Endothelial cell of umbilical vein (primary cell): ENCODE measurements at regions not wholly inside any gene's neighbourhood (a gene's known extent, or its start where the extent isn't known, plus 50 kb on each side); places are given as distances from the start of the nearest gene placed in this dataset.

ENCODE experiments used
- BruUV-seq: library from RNA; stranded (reverse); fragments of 400-500 nt; replicated peaks from 2 replicates; lab custom pipeline; 2021; lab: Mats Ljungman, UMichigan
- CTCF ChIA-PET: fragments of 300-600, 350-600 bp; sonication (Branson Sonifier 250); formaldehyde crosslinking; loops from one replicate; lab custom pipeline; 2021; ENCODE audit warnings: antibody characterized with exemption, inconsistent platforms; lab: Charles Lee
- POLR2A ChIA-PET: fragments of 300-600, 350-600 bp; sonication (Branson Sonifier 250); formaldehyde crosslinking; loops from one replicate; lab custom pipeline; 2021; ENCODE audit warnings: antibody characterized with exemption, inconsistent platforms; lab: Charles Lee
- DNase-seq: peaks from one replicate; pipeline ENCODE4 v3.0.0-alpha.2; 2011; ENCODE audit warnings: low read depth, low spot score
- FAIRE-seq: peaks from 2 replicates; lab custom pipeline; 2011; peaks lifted over from hg19 to GRCh38; lab: Jason Lieb, UNC
- H2AFZ ChIP-seq: 2 replicates; pipeline ENCODE4 v1.6.0; 2012; ENCODE audit warnings: low read depth, low read length, control low read depth, inconsistent platforms
- H3K27ac ChIP-seq: 2 replicates; pipeline ENCODE4 v1.5.1; 2011; ENCODE audit warnings: low read depth, mild to moderate bottlenecking, control low read depth, low read length, moderate library complexity; ENCODE audit not compliant: insufficient read depth
- H3K27me3 ChIP-seq, 2 experiments: 2 replicates each; pipeline versions ENCODE4 v1.6.0 to v1.6.1; 2011; ENCODE audit warnings: low read length in 2 of 2, mixed read lengths in 1 of 2; ENCODE audit not compliant: control insufficient read depth in 2 of 2, insufficient read depth in 2 of 2
- H3K36me3 ChIP-seq, 2 experiments: 2 replicates in 1 of 2; 3 replicates in 1 of 2; pipeline ENCODE4 v1.5.1; 2011; ENCODE audit warnings: low read length in 2 of 2, mild to moderate bottlenecking in 1 of 2, moderate library complexity in 1 of 2; ENCODE audit not compliant: control insufficient read depth in 2 of 2, insufficient read depth in 2 of 2; ENCODE audit errors: extremely low read depth in 1 of 2
- H3K4me1 ChIP-seq: 3 replicates; pipeline ENCODE4 v1.5.1; 2011; ENCODE audit warnings: mild to moderate bottlenecking, low read length; ENCODE audit not compliant: control insufficient read depth, insufficient read depth; ENCODE audit errors: extremely low read depth
- H3K4me2 ChIP-seq: 2 replicates; pipeline ENCODE4 v1.6.1; 2011; ENCODE audit warnings: low read length, control low read depth, mixed read lengths; ENCODE audit not compliant: insufficient read depth
- H3K4me3 ChIP-seq, 3 experiments: fragments of 200-600 bp in 1 of 3; sonication (generic), shearing (Covaris generic) in 1 of 3; replicated peaks in 1 of 3; 2 replicates each; pipeline ENCODE4 v1.5.1; 2011 to 2016; ENCODE audit warnings: control low read depth in 3 of 3, low read length in 3 of 3, mild to moderate bottlenecking in 2 of 3, inconsistent platforms in 1 of 3, low read depth in 1 of 3, moderate library complexity in 1 of 3; ENCODE audit not compliant: insufficient read depth in 1 of 3
- H3K79me2 ChIP-seq: 2 replicates; pipeline ENCODE4 v1.6.0; 2012; ENCODE audit warnings: low read length, inconsistent platforms; ENCODE audit not compliant: control insufficient read depth, insufficient read depth
- H3K9ac ChIP-seq: replicated peaks from 2 replicates; pipeline ENCODE3; 2011; ENCODE audit warnings: low read length, control low read depth; ENCODE audit not compliant: insufficient read depth; ENCODE audit errors: extremely low read depth
- H3K9me1 ChIP-seq: replicated peaks from 3 replicates; pipeline ENCODE4 v1.6.0; 2011; ENCODE audit warnings: mild to moderate bottlenecking, low read length; ENCODE audit not compliant: control insufficient read depth, insufficient read depth; ENCODE audit errors: extremely low read depth
- H3K9me3 ChIP-seq: replicated peaks from 2 replicates; pipeline ENCODE4 v1.5.1; 2012; ENCODE audit warnings: low read length, inconsistent platforms; ENCODE audit not compliant: control insufficient read depth, insufficient read depth
- H4K20me1 ChIP-seq: replicated peaks from 2 replicates; pipeline ENCODE3; 2011; ENCODE audit warnings: mild to moderate bottlenecking, low read length; ENCODE audit not compliant: control insufficient read depth, insufficient read depth; ENCODE audit errors: extremely low read depth
- EZH2 ChIP-seq: IDR thresholded peaks from 2 replicates; pipeline ENCODE4 v1.6.1; 2012; ENCODE audit warnings: borderline replicate concordance, low read depth, mild to moderate bottlenecking, moderate library complexity, low read length, inconsistent platforms; ENCODE audit not compliant: severe bottlenecking
- FOS ChIP-seq: IDR thresholded peaks from 2 replicates; pipeline ENCODE4 v1.6.1; 2011; ENCODE audit warnings: mild to moderate bottlenecking, low read length, moderate library complexity, borderline replicate concordance; ENCODE audit not compliant: insufficient read depth
- GATA2 ChIP-seq: IDR thresholded peaks from 2 replicates; pipeline ENCODE4 v1.7.0; 2011; ENCODE audit warnings: low read depth, mild to moderate bottlenecking, moderate library complexity, mixed read lengths, low read length; ENCODE audit not compliant: insufficient read length, insufficient read depth
- JUN ChIP-seq: IDR thresholded peaks from 2 replicates; pipeline ENCODE4 v1.6.1; 2011; ENCODE audit warnings: borderline replicate concordance, low read depth; ENCODE audit not compliant: insufficient read length, insufficient read depth
- MYC ChIP-seq: IDR thresholded peaks from one replicate; pipeline ENCODE4 v1.6.1; 2011; ENCODE audit warnings: mild to moderate bottlenecking, low read depth, low read length
- POLR2A ChIP-seq: IDR thresholded peaks from 2 replicates; pipeline ENCODE4 v1.6.1; 2012; ENCODE audit warnings: low read depth, mild to moderate bottlenecking, control low read depth, low read length
- dilution Hi-C: fragments of 300-500 bp; cut with MboI; formaldehyde crosslinking; loops from one replicate; pipeline ENCODE4 v1.15.0; 2019; ENCODE audit warnings: low sequenced_read_pairs; ENCODE audit not compliant: extremely low pct_ligation_motif_present
- intact Hi-C: fragments of 100-400 bp; cut with micrococcal nuclease; formaldehyde crosslinking; loops from one replicate; pipeline ENCODE4 v1.10.0; 2022
- TF ChIP-seq, protein P1 (sequence below), 2 donors: IDR thresholded peaks; 1 replicate in 1 of 2; 2 replicates in 1 of 2; pipeline ENCODE4 v1.5.1; 2011; ENCODE audit warnings: low read length in 2 of 2, mild to moderate bottlenecking in 2 of 2, moderate library complexity in 2 of 2, control low read depth in 1 of 2, inconsistent platforms in 1 of 2, low read depth in 1 of 2; ENCODE audit not compliant: insufficient read depth in 1 of 2; ENCODE audit errors: extremely low read depth in 1 of 2

DNA sequence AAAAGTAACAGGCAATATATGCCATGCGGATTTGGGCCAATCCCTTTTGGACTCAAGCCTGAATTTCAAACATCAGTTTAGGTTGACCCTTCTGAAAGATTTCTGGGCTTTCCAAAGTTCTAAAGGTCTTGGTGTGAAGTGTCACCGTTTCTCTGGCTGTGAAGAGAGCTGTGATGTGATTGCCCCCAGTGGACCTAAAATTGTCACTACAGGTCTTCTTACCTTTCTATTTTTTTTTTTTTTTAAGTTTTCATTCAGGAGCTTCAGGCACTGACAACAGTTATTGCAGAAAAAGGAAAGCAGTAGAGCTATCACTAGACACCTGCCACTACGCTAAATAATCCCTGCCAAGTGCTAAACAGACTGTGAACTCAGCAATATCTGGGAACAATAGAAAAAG lies 75.7 kb upstream of the OPRM1 start:
- no peak overlapping the region for H3K4me2 ChIP-seq
- no TSS peak for BruUV-seq
- dilution Hi-C loops (no loop called here), intact Hi-C loops (no loop called here)
- CTCF ChIA-PET, result no interaction called here
- no peaks in the 10 kb centered on the region for H3K79me2 ChIP-seq
- no peaks in the 10 kb centered on the region for H4K20me1 ChIP-seq
- H3K4me3 ChIP-seq, result no peak overlapping the region
- H3K4me1 ChIP-seq, result no peaks in the 10 kb centered on the region
- H3K9me1 ChIP-seq, result no peaks in the 10 kb centered on the region
- DNase-seq, result no peak
- H3K9ac ChIP-seq, result no peak overlapping the region
- no peak overlapping the region for H2AFZ ChIP-seq
- H3K27ac ChIP-seq, result no peak overlapping the region
- H3K9me3 ChIP-seq, result no peaks in the 10 kb centered on the region
- FAIRE-seq, result no peak
- no peaks in the 10 kb centered on the region for H3K27me3 ChIP-seq
- TF ChIP-seq POLR2A (no peak), GATA2 (no peak), MYC (no peak), JUN (no peak), FOS (no peak)
- TF ChIP-seq, protein P1, sequence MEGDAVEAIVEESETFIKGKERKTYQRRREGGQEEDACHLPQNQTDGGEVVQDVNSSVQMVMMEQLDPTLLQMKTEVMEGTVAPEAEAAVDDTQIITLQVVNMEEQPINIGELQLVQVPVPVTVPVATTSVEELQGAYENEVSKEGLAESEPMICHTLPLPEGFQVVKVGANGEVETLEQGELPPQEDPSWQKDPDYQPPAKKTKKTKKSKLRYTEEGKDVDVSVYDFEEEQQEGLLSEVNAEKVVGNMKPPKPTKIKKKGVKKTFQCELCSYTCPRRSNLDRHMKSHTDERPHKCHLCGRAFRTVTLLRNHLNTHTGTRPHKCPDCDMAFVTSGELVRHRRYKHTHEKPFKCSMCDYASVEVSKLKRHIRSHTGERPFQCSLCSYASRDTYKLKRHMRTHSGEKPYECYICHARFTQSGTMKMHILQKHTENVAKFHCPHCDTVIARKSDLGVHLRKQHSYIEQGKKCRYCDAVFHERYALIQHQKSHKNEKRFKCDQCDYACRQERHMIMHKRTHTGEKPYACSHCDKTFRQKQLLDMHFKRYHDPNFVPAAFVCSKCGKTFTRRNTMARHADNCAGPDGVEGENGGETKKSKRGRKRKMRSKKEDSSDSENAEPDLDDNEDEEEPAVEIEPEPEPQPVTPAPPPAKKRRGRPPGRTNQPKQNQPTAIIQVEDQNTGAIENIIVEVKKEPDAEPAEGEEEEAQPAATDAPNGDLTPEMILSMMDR (IDR thresholded peaks at IDR 0.05; ENCODE audit: extremely low read depth in 1 of 2, insufficient read depth in 1 of 2, low read depth in 1 of 2, low read length in 2 of 2), result no peak
- no peaks in the 10 kb centered on the region for H3K36me3 ChIP-seq
- POLR2A ChIA-PET, result no interaction called here

DNA sequence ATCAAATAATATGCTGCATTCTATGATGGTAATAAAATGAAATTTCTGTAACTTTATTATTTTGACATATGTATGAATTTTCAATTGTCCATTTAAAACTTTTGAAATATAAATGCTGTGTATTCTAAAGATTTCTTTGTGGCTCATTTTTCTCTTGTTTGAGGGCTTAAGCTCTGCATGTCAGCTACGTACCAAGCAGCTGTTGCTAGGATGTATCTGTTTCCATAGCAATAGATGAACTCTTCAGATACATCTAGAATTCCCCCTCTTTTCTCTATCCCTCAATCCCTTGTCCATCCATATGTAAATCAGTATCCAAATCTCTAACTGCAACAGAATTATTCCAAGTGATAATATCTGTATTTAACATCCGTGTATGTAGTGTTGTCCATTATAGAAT lies 76.5 kb upstream of the OPRM1 start:
- dilution Hi-C loops (no loop called here), intact Hi-C loops (no loop called here)
- Histone ChIP-seq H3K4me2 (no peak overlapping the region), H3K4me1 (no peaks in the 10 kb centered on the region), H3K36me3 (no peaks in the 10 kb centered on the region), H3K27me3 (no peaks in the 10 kb centered on the region), H3K79me2 (no peaks in the 10 kb centered on the region), H4K20me1 (no peaks in the 10 kb centered on the region), H3K27ac (no peak overlapping the region), H3K9me1 (no peaks in the 10 kb centered on the region), H3K4me3 (no peak overlapping the region), H2AFZ (no peak overlapping the region), H3K9me3 (no peaks in the 10 kb centered on the region), H3K9ac (no peak overlapping the region)
- FAIRE-seq, result no peak
- CTCF ChIA-PET, result no interaction called here
- TF ChIP-seq EZH2, result no peak
- no peak for TF ChIP-seq JUN
- TF ChIP-seq FOS, result no peak
- no peak for TF ChIP-seq GATA2
- TF ChIP-seq, protein P1 (IDR thresholded peaks at IDR 0.05; ENCODE audit: extremely low read depth in 1 of 2, insufficient read depth in 1 of 2, low read depth in 1 of 2, low read length in 2 of 2), result no peak
- POLR2A ChIA-PET, result no interaction called here
- no peak for DNase-seq
- BruUV-seq, result no TSS peak
